WTC11 (cell line): ENCODE measurements at regions not wholly inside any gene's neighbourhood (a gene's known extent, or its start where the extent isn't known, plus 50 kb on each side); places are given as distances from the start of the nearest gene placed in this dataset.

Source experiments
- ATAC-seq: fragments of 200-7000 bp; cut with Tn5 transposase; 2 replicates; pipeline ENCODE4 v1.10.0; 2021; ENCODE audit warnings: mild to moderate bottlenecking, moderate library complexity
- CTCF ChIA-PET: fragments of 300-600 bp; sonication (Branson Sonifier 250); formaldehyde crosslinking; loops from one replicate; lab custom pipeline; 2021; ENCODE audit warnings: antibody characterized with exemption; lab: Charles Lee
- POLR2A ChIA-PET: fragments of 350-600 bp; sonication (Branson Sonifier 250); formaldehyde crosslinking; loops from one replicate; lab custom pipeline; 2021; ENCODE audit warnings: antibody characterized with exemption; lab: Charles Lee
- DNase-seq: peaks from one replicate; pipeline ENCODE4 v3.0.0; 2021; ENCODE audit warnings: low spot score
- H3K27ac Mint-ChIP-seq: 2 replicates; pipeline ENCODE4 v1.8.0; 2021; ENCODE audit warnings: mixed read lengths
- H3K27me3 Mint-ChIP-seq: 2 replicates; pipeline ENCODE4 v1.8.0; 2021; ENCODE audit warnings: low read depth, mild to moderate bottlenecking, moderate library complexity, mixed read lengths
- H3K36me3 Mint-ChIP-seq: 2 replicates; pipeline ENCODE4 v1.8.0; 2021; ENCODE audit warnings: mixed read lengths
- H3K4me1 Mint-ChIP-seq: 2 replicates; pipeline ENCODE4 v1.8.0; 2022; ENCODE audit warnings: mixed read lengths
- H3K4me3 Mint-ChIP-seq: 2 replicates; pipeline ENCODE4 v1.8.0; 2021; ENCODE audit warnings: mild to moderate bottlenecking, moderate library complexity, mixed read lengths
- H3K9me3 Mint-ChIP-seq: 2 replicates; pipeline ENCODE4 v1.8.0; 2021; ENCODE audit warnings: mixed read lengths
- EMX1 ChIP-seq: fragments of 250-450 bp; sonication (Bioruptor Pico); IDR thresholded peaks from 2 replicates; pipeline ENCODE4 v1.8.0; 2021; ENCODE audit warnings: mild to moderate bottlenecking
- ERG ChIP-seq: fragments of 250-450 bp; sonication (Bioruptor Pico); IDR thresholded peaks from 2 replicates; pipeline ENCODE4 v1.8.0; 2021; ENCODE audit warnings: mild to moderate bottlenecking
- FOXJ3 ChIP-seq: sonication (generic); formaldehyde crosslinking; IDR thresholded peaks from 2 replicates; pipeline ENCODE4 v1.9.0; 2021; ENCODE audit warnings: missing genetic modification reagents, mild to moderate bottlenecking, borderline replicate concordance
- JAZF1 ChIP-seq: fragments of 250-450 bp; sonication (Bioruptor Pico); IDR thresholded peaks from 2 replicates; pipeline ENCODE4 v1.9.0; 2021; ENCODE audit warnings: moderate library complexity, mild to moderate bottlenecking, inconsistent platforms
- NFE2L1 ChIP-seq: sonication (generic); formaldehyde crosslinking; IDR thresholded peaks from 2 replicates; pipeline ENCODE4 v1.8.1; 2023; ENCODE audit warnings: missing genetic modification reagents
- STAT6 ChIP-seq: sonication (generic); formaldehyde crosslinking; conservative IDR thresholded peaks from 2 replicates; pipeline ENCODE4 v1.8.1; 2023; ENCODE audit warnings: mild to moderate bottlenecking, low read depth, missing genetic modification reagents, moderate library complexity
- TCF7 ChIP-seq: sonication (generic); formaldehyde crosslinking; IDR thresholded peaks from 2 replicates; pipeline ENCODE4 v1.8.0; 2022; ENCODE audit warnings: mild to moderate bottlenecking, low read depth, missing genetic modification reagents, moderate library complexity
- ZBTB43 ChIP-seq: sonication (generic); formaldehyde crosslinking; IDR thresholded peaks from 2 replicates; pipeline ENCODE4 v1.8.1; 2023; ENCODE audit warnings: mild to moderate bottlenecking, missing genetic modification reagents
- ZNF219 ChIP-seq: sonication (generic); formaldehyde crosslinking; IDR thresholded peaks from 2 replicates; pipeline ENCODE4 v1.8.0; 2023; ENCODE audit warnings: missing genetic modification reagents, mild to moderate bottlenecking, borderline replicate concordance
- ZNF263 ChIP-seq: sonication (generic); formaldehyde crosslinking; IDR thresholded peaks from 2 replicates; pipeline ENCODE4 v1.8.1; 2022; ENCODE audit warnings: low read depth, mild to moderate bottlenecking, moderate library complexity, missing genetic modification reagents
- ZNF396 ChIP-seq: fragments of 250-450 bp; sonication (Bioruptor Pico); IDR thresholded peaks from 2 replicates; pipeline ENCODE4 v1.8.0; 2021; ENCODE audit warnings: mild to moderate bottlenecking, moderate library complexity, borderline replicate concordance
- TF ChIP-seq, protein P1 (sequence below): sonication (generic); formaldehyde crosslinking; IDR thresholded peaks from 2 replicates; pipeline ENCODE4 v1.8.0; 2023; ENCODE audit warnings: mild to moderate bottlenecking, missing genetic modification reagents
- TF ChIP-seq, protein P2 (sequence below): sonication (generic); formaldehyde crosslinking; IDR thresholded peaks from 2 replicates; pipeline ENCODE4 v1.8.1; 2023; ENCODE audit warnings: mild to moderate bottlenecking, missing genetic modification reagents, moderate library complexity
- TF ChIP-seq, protein P3 (sequence below): sonication (generic); formaldehyde crosslinking; IDR thresholded peaks from 2 replicates; pipeline ENCODE4 v1.8.1; 2022; ENCODE audit warnings: mild to moderate bottlenecking, moderate library complexity, missing genetic modification reagents
- TF ChIP-seq, protein P4 (sequence below): sonication (generic); formaldehyde crosslinking; IDR thresholded peaks from 2 replicates; pipeline ENCODE4 v1.8.0; 2022; ENCODE audit warnings: mild to moderate bottlenecking, missing genetic modification reagents

DNA sequence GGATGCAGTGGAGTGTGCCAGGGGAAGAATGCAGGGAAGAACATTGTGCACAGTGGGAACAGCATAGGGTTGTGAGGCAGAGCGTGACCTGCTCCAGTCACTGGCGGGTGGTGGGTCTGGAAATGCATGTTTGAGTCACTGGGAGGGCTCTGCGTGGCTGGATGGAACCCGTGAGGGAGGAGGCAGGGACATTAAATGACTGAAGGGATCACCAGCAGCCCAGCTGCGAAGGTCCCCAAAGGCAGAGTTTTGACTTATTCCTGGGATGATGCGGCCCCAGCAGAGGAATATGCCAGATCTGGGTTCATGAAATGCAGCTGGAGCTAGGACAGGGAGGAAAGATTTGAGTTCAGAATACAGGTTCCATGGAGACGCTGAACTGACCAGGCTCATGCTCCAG lies 104.0 kb upstream of the FGF3 start:
- Mint-ChIP-seq H3K27me3 (peaks cover 6% of the 10 kb centered on the region), H3K4me1 (0 out of 2 replicates have a peak, but pooled peaks cover 3% of the 10 kb centered on the region), H3K9me3 (no peaks in the 10 kb centered on the region), H3K27ac (no peak overlapping the region), H3K4me3 (no peak overlapping the region), H3K36me3 (no peaks in the 10 kb centered on the region)
- no peak for DNase-seq
- CTCF ChIA-PET, result interaction anchor here (1.2 to 1.9 kb wide), 3 partner anchors 22 to 268 kb away, joined by 4 to 8 read pairs (median 5); no protein-coding TSS in a partner anchor
- POLR2A ChIA-PET, result no interaction called here
- TF ChIP-seq ZNF219 (CRISPR knock-in tag) (no peak), STAT6 (no peak), EMX1 (no peak), FOXJ3 (CRISPR knock-in tag) (no peak), ZNF263 (CRISPR knock-in tag) (no peak), ERG (no peak), TCF7 (CRISPR knock-in tag) (no peak), ZBTB43 (CRISPR knock-in tag) (no peak)
- TF ChIP-seq, protein P1, sequence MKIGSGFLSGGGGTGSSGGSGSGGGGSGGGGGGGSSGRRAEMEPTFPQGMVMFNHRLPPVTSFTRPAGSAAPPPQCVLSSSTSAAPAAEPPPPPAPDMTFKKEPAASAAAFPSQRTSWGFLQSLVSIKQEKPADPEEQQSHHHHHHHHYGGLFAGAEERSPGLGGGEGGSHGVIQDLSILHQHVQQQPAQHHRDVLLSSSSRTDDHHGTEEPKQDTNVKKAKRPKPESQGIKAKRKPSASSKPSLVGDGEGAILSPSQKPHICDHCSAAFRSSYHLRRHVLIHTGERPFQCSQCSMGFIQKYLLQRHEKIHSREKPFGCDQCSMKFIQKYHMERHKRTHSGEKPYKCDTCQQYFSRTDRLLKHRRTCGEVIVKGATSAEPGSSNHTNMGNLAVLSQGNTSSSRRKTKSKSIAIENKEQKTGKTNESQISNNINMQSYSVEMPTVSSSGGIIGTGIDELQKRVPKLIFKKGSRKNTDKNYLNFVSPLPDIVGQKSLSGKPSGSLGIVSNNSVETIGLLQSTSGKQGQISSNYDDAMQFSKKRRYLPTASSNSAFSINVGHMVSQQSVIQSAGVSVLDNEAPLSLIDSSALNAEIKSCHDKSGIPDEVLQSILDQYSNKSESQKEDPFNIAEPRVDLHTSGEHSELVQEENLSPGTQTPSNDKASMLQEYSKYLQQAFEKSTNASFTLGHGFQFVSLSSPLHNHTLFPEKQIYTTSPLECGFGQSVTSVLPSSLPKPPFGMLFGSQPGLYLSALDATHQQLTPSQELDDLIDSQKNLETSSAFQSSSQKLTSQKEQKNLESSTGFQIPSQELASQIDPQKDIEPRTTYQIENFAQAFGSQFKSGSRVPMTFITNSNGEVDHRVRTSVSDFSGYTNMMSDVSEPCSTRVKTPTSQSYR (CRISPR knock-in tag), result no peak
- TF ChIP-seq, protein P2, sequence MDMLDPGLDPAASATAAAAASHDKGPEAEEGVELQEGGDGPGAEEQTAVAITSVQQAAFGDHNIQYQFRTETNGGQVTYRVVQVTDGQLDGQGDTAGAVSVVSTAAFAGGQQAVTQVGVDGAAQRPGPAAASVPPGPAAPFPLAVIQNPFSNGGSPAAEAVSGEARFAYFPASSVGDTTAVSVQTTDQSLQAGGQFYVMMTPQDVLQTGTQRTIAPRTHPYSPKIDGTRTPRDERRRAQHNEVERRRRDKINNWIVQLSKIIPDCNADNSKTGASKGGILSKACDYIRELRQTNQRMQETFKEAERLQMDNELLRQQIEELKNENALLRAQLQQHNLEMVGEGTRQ (CRISPR knock-in tag), result no peak
- TF ChIP-seq, protein P3, sequence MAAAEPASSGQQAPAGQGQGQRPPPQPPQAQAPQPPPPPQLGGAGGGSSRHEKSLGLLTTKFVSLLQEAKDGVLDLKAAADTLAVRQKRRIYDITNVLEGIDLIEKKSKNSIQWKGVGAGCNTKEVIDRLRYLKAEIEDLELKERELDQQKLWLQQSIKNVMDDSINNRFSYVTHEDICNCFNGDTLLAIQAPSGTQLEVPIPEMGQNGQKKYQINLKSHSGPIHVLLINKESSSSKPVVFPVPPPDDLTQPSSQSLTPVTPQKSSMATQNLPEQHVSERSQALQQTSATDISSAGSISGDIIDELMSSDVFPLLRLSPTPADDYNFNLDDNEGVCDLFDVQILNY (CRISPR knock-in tag), result no peak
- TF ChIP-seq, protein P4, sequence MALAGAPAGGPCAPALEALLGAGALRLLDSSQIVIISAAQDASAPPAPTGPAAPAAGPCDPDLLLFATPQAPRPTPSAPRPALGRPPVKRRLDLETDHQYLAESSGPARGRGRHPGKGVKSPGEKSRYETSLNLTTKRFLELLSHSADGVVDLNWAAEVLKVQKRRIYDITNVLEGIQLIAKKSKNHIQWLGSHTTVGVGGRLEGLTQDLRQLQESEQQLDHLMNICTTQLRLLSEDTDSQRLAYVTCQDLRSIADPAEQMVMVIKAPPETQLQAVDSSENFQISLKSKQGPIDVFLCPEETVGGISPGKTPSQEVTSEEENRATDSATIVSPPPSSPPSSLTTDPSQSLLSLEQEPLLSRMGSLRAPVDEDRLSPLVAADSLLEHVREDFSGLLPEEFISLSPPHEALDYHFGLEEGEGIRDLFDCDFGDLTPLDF (CRISPR knock-in tag), result no peak
- ATAC-seq, result no peak

- ATAC-seq (no peak), DNase-seq (peak; percentile 6)
- Mint-ChIP-seq H3K4me1 (no peaks in the 10 kb centered on the region), H3K9me3 (no peaks in the 10 kb centered on the region), H3K4me3 (no peak overlapping the region), H3K36me3 (no peaks in the 10 kb centered on the region), H3K27me3 (peaks cover 1% of the 10 kb centered on the region), H3K27ac (no peak overlapping the region)
- POLR2A ChIA-PET, result no interaction called here
- TF ChIP-seq NFE2L1 (no peak), ZBTB43 (CRISPR knock-in tag) (no peak), EMX1 (no peak), ERG (no peak), JAZF1 (CRISPR knock-in tag) (no peak), ZNF396 (CRISPR knock-in tag) (no peak), STAT6 (no peak)
- CTCF ChIA-PET, result interaction anchor here (1.0 to 1.4 kb wide), 2 partner anchors 11 to 24 kb away, joined by 3 to 4 read pairs; no protein-coding TSS in a partner anchor
Observed at GRCh38 chr11:69923641-69924307, 104.6 kb upstream of the FGF3 start.
